SH-SY5Y (cell line): ENCODE measurements at regions not wholly inside any gene's neighbourhood (a gene's known extent, or its start where the extent isn't known, plus 50 kb on each side); places are given as distances from the start of the nearest gene placed in this dataset.

Experiments
- GATA2 ChIP-seq: IDR thresholded peaks from 2 replicates; pipeline ENCODE4 v1.6.1; 2011; ENCODE audit warnings: mild to moderate bottlenecking, low read depth, low read length
- GATA3 ChIP-seq: IDR thresholded peaks from 2 replicates; pipeline ENCODE4 v1.6.1; 2011; ENCODE audit warnings: low read depth, mild to moderate bottlenecking, low read length, moderate library complexity

GRCh38 chr17:36861531-36861930, 75.7 kb upstream of the LHX1 start:
- TF ChIP-seq GATA3 (no peak), GATA2 (no peak)
